HG03064 (cell line): ENCODE measurements at regions not wholly inside any gene's neighbourhood (a gene's known extent, or its start where the extent isn't known, plus 50 kb on each side); places are given as distances from the start of the nearest gene placed in this dataset.
"Not testable (repeated sequence)": the region's sequence is repeated elsewhere in the genome, so short reads cannot be mapped to it uniquely, and the experiment has no call there.

Source experiments
- ATAC-seq: cut with Tn5 transposase; IDR thresholded peaks from one replicate; pipeline ENCODE4 v1.9.1; 2021; ENCODE audit warnings: low read depth; ENCODE audit not compliant: unreplicated experiment

- ATAC-seq: no peak
Measured at GRCh38 chr9:86636519-86636918, 282.3 kb upstream of the TUT7 start.

GRCh38 chr9:86636038-86636437 is 281.8 kb upstream of the TUT7 start:
- ATAC-seq: no peak

- ATAC-seq: no peak
Measured at GRCh38 chr9:86634501-86634900, 280.3 kb upstream of the TUT7 start.

- no peak for ATAC-seq
Measured at GRCh38 chr9:86633945-86634344, 279.7 kb upstream of the TUT7 start.

- ATAC-seq: no peak
Measured at GRCh38 chr9:86632537-86632936, 278.3 kb upstream of the TUT7 start.

- ATAC-seq: no peak
Measured at GRCh38 chr9:86629530-86629929, 275.3 kb upstream of the TUT7 start.

- ATAC-seq: no peak
Measured at GRCh38 chr9:86626802-86627201, 272.6 kb upstream of the TUT7 start.

GRCh38 chr9:86624630-86625029 is 270.4 kb upstream of the TUT7 start:
- ATAC-seq: no peak

GRCh38 chr9:86614871-86615849 is 260.9 kb upstream of the TUT7 start:
- no peak for ATAC-seq

GRCh38 chr9:86613943-86614342 is 259.7 kb upstream of the TUT7 start:
- no peak for ATAC-seq

- not testable (repeated sequence) for ATAC-seq
Measured at GRCh38 chr9:86611534-86611933, 257.3 kb upstream of the TUT7 start.

GRCh38 chr9:86605303-86605702 is 251.1 kb upstream of the TUT7 start:
- ATAC-seq: no peak

GRCh38 chr9:86604741-86605140 is 250.5 kb upstream of the TUT7 start:
- no peak for ATAC-seq

GRCh38 chr9:86602715-86603114 is 248.5 kb upstream of the TUT7 start:
- no peak for ATAC-seq

- ATAC-seq: no peak
Measured at GRCh38 chr9:86601697-86602096, 247.5 kb upstream of the TUT7 start.

- ATAC-seq: no peak
Measured at GRCh38 chr9:86600977-86601376, 246.8 kb upstream of the TUT7 start.

- ATAC-seq: no peak
Measured at GRCh38 chr9:86600291-86600690, 246.1 kb upstream of the TUT7 start.

- ATAC-seq: no peak
Measured at GRCh38 chr9:86599561-86599960, 245.4 kb upstream of the TUT7 start.

GRCh38 chr9:86598411-86599239 is 244.4 kb upstream of the TUT7 start:
- ATAC-seq: no peak

GRCh38 chr9:86594724-86595123 is 240.5 kb upstream of the TUT7 start:
- no peak for ATAC-seq

GRCh38 chr9:86591472-86591871 is 237.3 kb upstream of the TUT7 start:
- ATAC-seq: no peak
